ENCODE measurements at regions not wholly inside any gene's neighbourhood (a gene's known extent, or its start where the extent isn't known, plus 50 kb on each side); places are given as distances from the start of the nearest gene placed in this dataset.

DNA sequence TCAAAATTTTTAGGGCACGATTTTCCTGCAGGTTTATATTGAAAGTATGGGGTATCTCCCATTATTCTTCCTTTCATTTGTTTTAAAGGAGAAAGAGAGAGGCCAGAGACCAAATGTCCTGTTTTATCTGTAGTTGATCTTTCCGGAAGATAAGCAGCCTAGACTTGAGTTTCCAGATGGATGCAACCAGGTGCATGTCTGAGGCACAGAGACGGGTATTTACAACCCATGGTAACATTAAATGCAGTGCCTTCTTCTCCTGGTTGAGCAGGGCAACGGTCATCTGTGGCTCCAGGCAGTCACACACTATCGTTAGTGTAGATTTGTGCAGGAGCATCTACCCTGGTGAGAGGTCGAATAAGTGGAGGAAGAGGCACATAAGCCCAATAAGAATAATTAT is 1507.1 kb downstream of the UQCRFS1 start:
- no peak for DNase-seq

- no peak for DNase-seq
Measured at GRCh38 chr19:27694361-27695055, 1518.4 kb downstream of the UQCRFS1 start.

- DNase-seq, result no peak
Measured at GRCh38 chr19:27691991-27692390, 1521.0 kb downstream of the UQCRFS1 start.

DNA sequence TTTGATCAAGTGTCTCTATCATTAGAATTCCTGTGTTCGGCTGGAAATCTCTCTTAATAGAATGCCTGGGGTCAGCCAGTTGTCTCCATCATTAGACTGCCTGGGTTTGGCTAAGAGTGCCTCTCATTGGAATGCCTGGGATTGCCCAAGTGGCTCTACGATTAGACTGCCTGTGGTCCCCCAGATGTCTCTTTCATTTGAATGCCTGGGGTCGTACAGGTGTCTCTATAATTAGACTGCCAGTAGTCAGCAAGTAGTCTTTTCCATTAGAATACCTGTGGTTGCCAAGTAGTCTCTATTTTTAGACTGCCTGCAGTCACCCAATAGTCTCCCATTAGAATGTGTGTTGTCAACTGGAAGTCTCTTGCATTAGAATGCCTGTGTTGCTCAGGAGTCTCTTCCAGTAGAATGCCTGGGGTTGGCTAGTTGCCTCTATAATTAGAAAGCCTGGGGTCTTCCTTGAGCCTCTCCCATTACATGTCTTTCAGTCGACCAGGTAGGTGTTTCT is 1523.2 kb downstream of the UQCRFS1 start:
- DNase-seq, result no peak

GRCh38 chr19:27684293-27684692 is 1528.7 kb downstream of the UQCRFS1 start:
- no peak for DNase-seq

DNA sequence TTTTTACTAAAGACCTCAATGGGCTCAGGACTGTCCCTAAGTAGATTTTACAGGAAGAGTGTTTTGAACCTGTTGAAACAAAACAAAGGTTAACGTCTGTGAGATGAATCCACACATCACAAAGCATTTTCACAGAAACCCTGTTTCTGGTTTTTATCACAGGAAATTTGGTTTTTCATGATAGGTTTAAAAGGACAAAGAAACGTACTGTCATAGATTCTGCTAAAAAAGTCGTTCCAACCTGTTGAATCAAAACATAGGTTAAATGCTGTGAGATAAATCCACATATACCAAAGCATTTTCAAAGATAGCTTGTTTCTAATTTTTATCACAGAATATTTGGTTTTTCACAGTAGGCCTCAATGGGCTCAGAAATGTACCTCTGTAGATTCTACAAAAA is 1531.0 kb downstream of the UQCRFS1 start:
- no peak for DNase-seq

- no peak for DNase-seq
Measured at GRCh38 chr19:27679905-27680304, 1533.0 kb downstream of the UQCRFS1 start.

GRCh38 chr19:27679399-27679798 is 1533.6 kb downstream of the UQCRFS1 start:
- no peak for DNase-seq

DNA sequence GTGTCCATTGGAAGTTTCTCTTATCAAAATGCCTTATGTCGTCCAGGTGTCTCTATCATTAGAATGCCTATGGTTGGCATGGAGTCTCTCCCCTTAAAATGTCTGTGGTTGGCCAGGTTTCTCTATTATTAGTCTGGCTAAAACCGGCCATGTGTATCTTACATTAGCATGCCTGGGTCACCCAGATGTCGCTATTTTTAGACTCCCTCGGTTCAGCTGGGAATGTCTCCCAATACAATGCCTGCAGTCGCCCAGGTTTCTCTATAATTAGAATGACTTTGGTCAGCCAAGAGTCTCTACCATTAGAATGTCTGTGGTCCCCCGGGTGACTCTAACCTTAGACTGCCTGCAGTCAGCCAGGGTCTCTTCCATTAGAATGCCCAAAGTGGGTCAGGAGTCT is 1536.1 kb downstream of the UQCRFS1 start:
- no peak for DNase-seq

- no peak for DNase-seq
Measured at GRCh38 chr19:27676334-27676733, 1536.6 kb downstream of the UQCRFS1 start.

- no peak for DNase-seq
Measured at GRCh38 chr19:27675771-27676170, 1537.2 kb downstream of the UQCRFS1 start.

GRCh38 chr19:27674701-27675100 is 1538.2 kb downstream of the UQCRFS1 start:
- no peak for DNase-seq

DNA sequence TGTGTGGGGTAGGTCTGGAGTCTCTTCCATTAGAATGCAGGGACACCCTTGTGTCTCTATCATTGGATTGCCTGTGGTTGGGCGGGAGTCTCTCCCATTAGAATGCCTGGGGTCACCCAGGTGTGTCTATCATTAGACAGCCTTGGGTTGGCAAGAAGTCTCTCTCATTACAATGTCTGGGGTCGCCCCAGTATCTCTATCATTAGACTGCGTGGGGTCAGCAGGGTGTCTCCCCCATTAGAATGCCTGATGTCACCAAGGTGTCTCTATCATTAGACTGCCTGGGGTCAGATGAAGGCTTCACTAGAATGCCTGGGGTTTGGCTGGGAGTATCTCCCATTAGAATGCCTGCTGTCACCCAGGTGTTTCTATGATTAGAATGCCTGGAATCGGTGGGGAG is 1539.0 kb downstream of the UQCRFS1 start:
- DNase-seq, result no peak

- no peak for DNase-seq
Measured at GRCh38 chr19:27672309-27673047, 1540.5 kb downstream of the UQCRFS1 start.

DNA sequence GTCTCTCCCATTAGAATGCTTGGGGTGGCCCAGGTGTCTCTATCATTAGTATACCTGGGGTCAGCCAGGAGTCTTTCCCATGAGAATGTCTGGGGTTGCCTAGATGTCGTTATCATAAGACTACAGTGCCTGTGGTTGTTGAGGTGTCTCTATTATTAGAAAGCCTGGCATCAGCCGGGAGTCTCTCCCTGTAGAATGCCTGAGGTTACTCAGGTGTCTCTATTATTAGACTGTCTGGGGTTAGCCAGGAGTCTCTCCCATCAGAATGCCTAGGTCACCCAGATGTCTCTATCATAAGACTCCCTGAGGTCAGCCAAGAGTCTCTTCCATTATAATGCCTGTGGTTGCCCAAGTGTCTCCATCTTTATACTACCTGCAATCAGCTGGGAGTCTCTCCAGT is 1541.1 kb downstream of the UQCRFS1 start:
- DNase-seq, result no peak

DNA sequence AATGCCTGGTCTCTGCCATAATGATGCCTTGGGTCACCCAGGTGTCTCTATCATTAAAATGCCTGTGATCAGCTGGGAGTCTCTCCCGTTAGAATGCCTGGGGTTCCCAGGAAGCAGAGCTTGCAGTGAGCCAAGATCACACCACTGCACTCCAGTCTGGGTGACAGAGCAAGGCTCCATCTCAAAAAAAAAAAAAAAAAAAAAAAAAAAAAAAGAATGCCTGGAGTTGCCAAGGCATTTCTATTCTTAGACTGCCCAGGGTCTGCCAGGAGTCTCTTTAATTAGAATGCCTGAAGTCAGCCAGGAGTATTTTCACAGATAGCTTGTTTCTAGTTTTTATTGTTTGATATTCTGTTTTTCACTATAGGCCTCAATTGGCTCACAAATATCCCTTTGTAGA is 1552.5 kb downstream of the UQCRFS1 start:
- DNase-seq, result no peak

- no peak for DNase-seq
Measured at GRCh38 chr19:27657271-27658051, 1555.5 kb downstream of the UQCRFS1 start.

DNA sequence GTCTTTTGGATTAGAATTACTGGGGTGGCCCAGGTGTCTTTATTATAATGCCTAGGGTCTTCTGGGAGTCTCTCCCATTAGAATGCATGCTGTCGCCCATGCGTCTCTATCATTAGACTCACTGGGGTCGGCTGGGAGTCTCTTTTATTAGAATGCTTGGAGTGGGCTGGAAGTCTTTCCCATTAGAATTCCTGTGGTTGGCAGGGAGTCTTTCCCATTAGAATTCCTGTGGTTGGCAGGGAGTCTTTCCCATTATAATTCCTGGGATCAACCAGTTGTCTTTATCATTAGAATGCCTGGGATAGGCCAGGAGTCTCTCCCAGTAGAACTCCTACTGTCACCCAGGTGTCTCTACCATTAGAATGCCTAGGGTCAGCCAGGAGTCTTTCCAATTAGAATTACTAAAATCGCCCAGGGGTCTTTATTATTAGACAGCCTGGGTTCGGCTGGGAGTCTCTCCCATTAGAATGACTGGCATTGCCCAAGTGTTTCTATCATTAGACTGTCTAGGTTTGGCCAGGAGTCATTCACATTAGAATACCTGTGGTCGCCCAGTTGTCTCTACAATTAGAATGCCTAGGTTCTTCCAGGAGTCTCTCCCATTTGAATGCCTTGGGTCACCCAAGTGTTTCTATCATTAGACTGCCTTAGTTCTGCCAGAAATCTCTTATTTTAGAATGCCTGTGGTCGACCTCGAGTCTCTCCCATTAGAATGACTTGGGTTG is 1558.5 kb downstream of the UQCRFS1 start:
- no peak for DNase-seq

- DNase-seq, result no peak
Measured at GRCh38 chr19:27652796-27653195, 1560.2 kb downstream of the UQCRFS1 start.

DNA sequence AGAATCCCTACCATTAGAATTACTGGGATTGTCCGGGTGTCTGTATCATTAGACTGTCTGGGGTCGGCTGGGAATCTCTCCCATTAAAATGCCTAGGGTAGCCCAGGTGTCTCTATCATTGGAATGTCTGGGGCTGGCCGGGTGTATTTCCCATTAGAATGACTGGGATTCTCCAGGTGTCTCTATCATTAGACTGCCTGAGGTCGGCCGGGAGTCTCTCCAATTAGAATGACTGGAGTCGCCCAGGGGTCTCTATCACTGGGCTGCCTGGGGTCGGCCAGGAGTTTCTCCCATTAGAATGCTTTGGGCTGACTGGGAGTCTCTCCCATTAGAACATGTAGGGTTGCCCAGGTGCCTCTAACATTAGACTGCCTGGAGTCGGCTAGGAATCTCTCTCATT is 1560.7 kb downstream of the UQCRFS1 start:
- DNase-seq, result no peak

DNA sequence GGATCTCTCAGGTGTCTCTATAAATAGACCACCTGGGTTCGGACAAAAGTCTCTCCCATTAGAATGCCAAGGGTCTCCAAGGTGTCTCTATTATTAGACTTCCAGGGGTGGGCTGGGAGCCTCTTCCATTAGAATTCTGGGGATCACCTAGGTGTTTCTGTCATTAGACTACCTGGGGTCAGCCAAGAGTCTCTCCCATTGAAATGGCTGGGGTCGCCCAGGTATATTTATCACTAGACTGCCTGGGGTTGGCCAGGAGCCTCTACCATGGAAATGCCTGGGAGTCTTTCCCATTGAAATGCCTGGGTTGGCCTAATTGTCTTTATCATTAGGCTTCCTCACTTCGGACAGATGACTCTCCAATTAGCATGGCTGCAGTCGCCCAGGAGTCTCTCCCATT is 1565.5 kb downstream of the UQCRFS1 start:
- no peak for DNase-seq

- no peak for DNase-seq
Measured at GRCh38 chr19:27635401-27635800, 1577.5 kb downstream of the UQCRFS1 start.

DNA sequence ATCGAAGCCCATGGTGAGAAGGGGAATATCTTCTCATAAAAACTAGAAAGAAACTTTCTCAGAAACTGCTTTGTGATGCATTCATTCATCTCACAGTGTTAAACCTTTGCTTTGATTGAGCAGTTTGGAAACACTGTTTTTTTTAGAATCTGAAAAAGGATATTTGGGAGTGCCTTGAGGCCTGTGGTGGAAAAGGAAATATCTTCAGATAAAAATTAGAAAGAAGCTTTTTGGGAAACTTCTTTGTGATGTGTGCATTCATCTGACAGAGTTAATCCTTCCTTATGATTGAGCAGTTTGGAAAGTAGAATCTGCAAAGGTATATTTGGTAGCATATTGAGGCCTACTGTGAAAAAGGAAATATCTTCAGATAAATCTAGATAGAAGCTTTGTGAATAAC is 1594.9 kb downstream of the UQCRFS1 start:
- DNase-seq, result no peak

Measured in CD4-positive, alpha-beta T cell treated with Interleukin-21 for 1 hour (primary cell).